OCI-LY7 (cell line): ENCODE measurements at regions not wholly inside any gene's neighbourhood (a gene's known extent, or its start where the extent isn't known, plus 50 kb on each side); places are given as distances from the start of the nearest gene placed in this dataset.

Experiments
- CTCF ChIP-seq: fragments of 200-600 bp; sonication (generic); conservative IDR thresholded peaks from 2 replicates; pipeline ENCODE4 v1.5.1; 2014; ENCODE audit warnings: mild to moderate bottlenecking, antibody characterized with exemption, low read length, moderate library complexity, mixed read lengths
- EZH2phosphoT487 ChIP-seq: fragments of 200-600 bp; sonication (generic); IDR thresholded peaks from 2 replicates; pipeline ENCODE4 v1.6.1; 2018; ENCODE audit warnings: low read depth, borderline replicate concordance, mild to moderate bottlenecking, mixed run types, antibody characterized with exemption, low read length, moderate library complexity, mixed read lengths

DNA sequence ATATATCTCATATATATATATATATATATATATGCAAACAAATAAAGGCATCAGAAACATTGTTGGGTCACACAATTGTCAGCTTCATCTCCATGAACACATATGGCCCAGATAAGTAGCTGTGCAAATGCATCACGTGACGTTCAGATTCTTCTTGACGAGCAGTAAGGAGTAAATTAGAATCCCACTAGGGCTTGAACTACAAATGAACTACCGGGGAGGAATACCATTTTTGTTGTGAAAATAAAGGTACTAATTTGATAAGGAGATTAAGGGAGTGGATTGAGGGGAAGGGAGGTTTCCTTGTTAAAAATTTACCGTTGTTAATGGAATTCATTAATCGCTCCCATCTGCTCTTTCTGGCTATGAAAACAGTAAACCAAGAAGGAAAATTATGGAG, 186.5 kb upstream of the COPS8 start:
- TF ChIP-seq CTCF: no peak
- TF ChIP-seq EZH2phosphoT487: no peak
